Activated naive CD8-positive, alpha-beta T cell (primary cell): ENCODE measurements at regions not wholly inside any gene's neighbourhood (a gene's known extent, or its start where the extent isn't known, plus 50 kb on each side); places are given as distances from the start of the nearest gene placed in this dataset.
"Not testable (repeated sequence)": the region's sequence is repeated elsewhere in the genome, so short reads cannot be mapped to it uniquely, and the experiment has no call there.

ENCODE experiments used
- H3K27ac Mint-ChIP-seq: one replicate; pipeline ENCODE4 v1.8.0; 2021; ENCODE audit warnings: mixed read lengths
- H3K27me3 Mint-ChIP-seq: one replicate; pipeline ENCODE4 v1.8.0; 2021; ENCODE audit warnings: mixed read lengths
- H3K36me3 Mint-ChIP-seq: one replicate; pipeline ENCODE4 v1.8.0; 2021; ENCODE audit warnings: mixed read lengths
- H3K4me1 Mint-ChIP-seq: one replicate; pipeline ENCODE4 v1.8.0; 2021; ENCODE audit warnings: low read depth, mixed read lengths
- H3K4me3 Mint-ChIP-seq: one replicate; pipeline ENCODE4 v1.8.0; 2021; ENCODE audit warnings: mild to moderate bottlenecking, mixed read lengths
- H3K9me3 Mint-ChIP-seq: one replicate; pipeline ENCODE4 v1.8.0; 2021; ENCODE audit warnings: low read depth, mixed read lengths

GRCh38 chr4:38371391-38371851, 292.6 kb upstream of the KLF3 start:
- Mint-ChIP-seq H3K9me3 (no peaks in the 10 kb centered on the region), H3K27me3 (no peaks in the 10 kb centered on the region), H3K36me3 (no peaks in the 10 kb centered on the region), H3K4me3 (no peak overlapping the region), H3K27ac (no peak overlapping the region), H3K4me1 (peaks cover 22% of the 10 kb centered on the region)

- no peaks in the 10 kb centered on the region for H3K27me3 Mint-ChIP-seq
- peaks cover 9% of the 10 kb centered on the region for H3K4me1 Mint-ChIP-seq
- H3K36me3 Mint-ChIP-seq = no peaks in the 10 kb centered on the region
- no peak overlapping the region for H3K4me3 Mint-ChIP-seq
- no peak overlapping the region for H3K27ac Mint-ChIP-seq
- no peaks in the 10 kb centered on the region for H3K9me3 Mint-ChIP-seq
These were observed 290.6 kb upstream of the KLF3 start for GRCh38 chr4:38373375-38373774.

- Mint-ChIP-seq H3K4me3 (no peak overlapping the region), H3K27me3 (no peaks in the 10 kb centered on the region), H3K9me3 (no peaks in the 10 kb centered on the region), H3K4me1 (peaks cover 6% of the 10 kb centered on the region), H3K27ac (no peak overlapping the region), H3K36me3 (no peaks in the 10 kb centered on the region)
These were observed 286.8 kb upstream of the KLF3 start for GRCh38 chr4:38377195-38377594.

- Mint-ChIP-seq H3K27ac (no peak overlapping the region), H3K4me3 (no peak overlapping the region), H3K4me1 (peaks cover 6% of the 10 kb centered on the region), H3K27me3 (no peaks in the 10 kb centered on the region), H3K36me3 (no peaks in the 10 kb centered on the region), H3K9me3 (no peaks in the 10 kb centered on the region)
These were observed 285.5 kb upstream of the KLF3 start for GRCh38 chr4:38378478-38378877.

- Mint-ChIP-seq H3K27ac (no peak overlapping the region), H3K4me3 (no peak overlapping the region), H3K36me3 (no peaks in the 10 kb centered on the region)
These were observed 282.2 kb upstream of the KLF3 start for GRCh38 chr4:38381788-38382187.

GRCh38 chr4:38382520-38382919, 281.5 kb upstream of the KLF3 start:
- no peaks in the 10 kb centered on the region for H3K36me3 Mint-ChIP-seq

More at GRCh38 chr4:38381788-38382187, 282.2 kb upstream of the KLF3 start:
- H3K9me3 Mint-ChIP-seq = no peaks in the 10 kb centered on the region
- peaks cover 29% of the 10 kb centered on the region for H3K4me1 Mint-ChIP-seq
- no peaks in the 10 kb centered on the region for H3K27me3 Mint-ChIP-seq

GRCh38 chr4:38383646-38384121, 280.3 kb upstream of the KLF3 start:
- Mint-ChIP-seq H3K36me3 (no peaks in the 10 kb centered on the region), H3K9me3 (no peaks in the 10 kb centered on the region), H3K27ac (no peak overlapping the region), H3K27me3 (no peaks in the 10 kb centered on the region), H3K4me1 (peaks cover 31% of the 10 kb centered on the region), H3K4me3 (no peak overlapping the region)

More at GRCh38 chr4:38382520-38382919, 281.5 kb upstream of the KLF3 start:
- no peaks in the 10 kb centered on the region for H3K9me3 Mint-ChIP-seq
- no peak overlapping the region for H3K4me3 Mint-ChIP-seq
- H3K4me1 Mint-ChIP-seq = peaks cover 31% of the 10 kb centered on the region
- no peak overlapping the region for H3K27ac Mint-ChIP-seq
- H3K27me3 Mint-ChIP-seq = no peaks in the 10 kb centered on the region

GRCh38 chr4:38385093-38386004, 278.6 kb upstream of the KLF3 start:
- H3K27ac Mint-ChIP-seq = no peak overlapping the region
- H3K9me3 Mint-ChIP-seq = peaks cover 12% of the 10 kb centered on the region
- peaks cover 31% of the 10 kb centered on the region for H3K4me1 Mint-ChIP-seq
- no peaks in the 10 kb centered on the region for H3K27me3 Mint-ChIP-seq
- H3K36me3 Mint-ChIP-seq = peaks cover 3% of the 10 kb centered on the region
- H3K4me3 Mint-ChIP-seq = no peak overlapping the region

- H3K27ac Mint-ChIP-seq = no peak overlapping the region
- H3K36me3 Mint-ChIP-seq = peaks cover 3% of the 10 kb centered on the region
- H3K9me3 Mint-ChIP-seq = peaks cover 12% of the 10 kb centered on the region
- peaks cover 31% of the 10 kb centered on the region for H3K4me1 Mint-ChIP-seq
- H3K27me3 Mint-ChIP-seq = no peaks in the 10 kb centered on the region
- no peak overlapping the region for H3K4me3 Mint-ChIP-seq
These were observed 277.9 kb upstream of the KLF3 start for GRCh38 chr4:38386005-38386551.

GRCh38 chr4:38386654-38387188, 277.3 kb upstream of the KLF3 start:
- H3K4me3 Mint-ChIP-seq = no peak overlapping the region
- H3K27me3 Mint-ChIP-seq = no peaks in the 10 kb centered on the region
- peaks cover 7% of the 10 kb centered on the region for H3K36me3 Mint-ChIP-seq
- peaks cover 31% of the 10 kb centered on the region for H3K4me1 Mint-ChIP-seq
- H3K27ac Mint-ChIP-seq = no peak overlapping the region
- peaks cover 16% of the 10 kb centered on the region for H3K9me3 Mint-ChIP-seq

GRCh38 chr4:38387348-38387747, 276.7 kb upstream of the KLF3 start:
- Mint-ChIP-seq H3K27ac (no peak overlapping the region), H3K9me3 (peaks cover 21% of the 10 kb centered on the region), H3K4me1 (peaks cover 31% of the 10 kb centered on the region), H3K36me3 (peaks cover 11% of the 10 kb centered on the region), H3K4me3 (no peak overlapping the region), H3K27me3 (no peaks in the 10 kb centered on the region)

- Mint-ChIP-seq H3K9me3 (peaks cover 21% of the 10 kb centered on the region), H3K4me1 (peaks cover 28% of the 10 kb centered on the region), H3K27ac (no peak overlapping the region), H3K36me3 (peaks cover 11% of the 10 kb centered on the region), H3K4me3 (no peak overlapping the region), H3K27me3 (no peaks in the 10 kb centered on the region)
These were observed 276.2 kb upstream of the KLF3 start for GRCh38 chr4:38387819-38388218.

GRCh38 chr4:38388907-38389306, 275.1 kb upstream of the KLF3 start:
- H3K4me1 Mint-ChIP-seq = peaks cover 24% of the 10 kb centered on the region
- peaks cover 21% of the 10 kb centered on the region for H3K9me3 Mint-ChIP-seq

GRCh38 chr4:38390969-38391545, 272.9 kb upstream of the KLF3 start:
- Mint-ChIP-seq H3K4me3 (no peak overlapping the region), H3K27me3 (no peaks in the 10 kb centered on the region), H3K27ac (no peak overlapping the region), H3K4me1 (peaks cover 9% of the 10 kb centered on the region), H3K9me3 (peaks cover 21% of the 10 kb centered on the region), H3K36me3 (peaks cover 11% of the 10 kb centered on the region)

More at GRCh38 chr4:38388907-38389306, 275.1 kb upstream of the KLF3 start:
- not testable (repeated sequence) for H3K4me3 Mint-ChIP-seq, H3K27ac Mint-ChIP-seq, H3K27me3 Mint-ChIP-seq
- H3K36me3 Mint-ChIP-seq = peaks cover 11% of the 10 kb centered on the region
